ENCODE measurements at regions not wholly inside any gene's neighbourhood (a gene's known extent, or its start where the extent isn't known, plus 50 kb on each side); places are given as distances from the start of the nearest gene placed in this dataset.

GRCh38 chr3:66912306-66912705 lies 85.8 kb upstream of the KBTBD8 start:
- Histone ChIP-seq H3K27me3 (ENCODE audit: control insufficient read depth in 4 of 4, insufficient read depth in 4 of 4, low read length in 3 of 4) (no peaks in the 10 kb centered on the region), H3K9ac (ENCODE audit: low read depth in 1 of 2, low read length in 2 of 2) (no peak overlapping the region), H3K4me1 (ENCODE audit: control insufficient read depth in 4 of 4, insufficient read depth in 4 of 4, low read length in 3 of 4) (no peaks in the 10 kb centered on the region), H3K9me3 (ENCODE audit: control insufficient read depth in 4 of 4, low read length in 3 of 4) (peaks cover 0 to 7% (median 4%) of the 10 kb centered on the region in 4 donors), H3K36me3 (ENCODE audit: control insufficient read depth in 4 of 4, insufficient read depth in 3 of 4, low read depth in 1 of 4, low read length in 3 of 4) (no peaks in the 10 kb centered on the region), H3K27ac (ENCODE audit: low read depth in 1 of 2, low read length in 2 of 2) (no peak overlapping the region), H3K4me3 (ENCODE audit: low read depth in 1 of 3, low read length in 3 of 3) (no peak overlapping the region)
- DNase-seq (ENCODE audit: low spot score): no peak
- TF ChIP-seq EGR1 (IDR thresholded peaks at IDR 0.05; ENCODE audit: low read depth in 2 of 2): no peak
- TF ChIP-seq MAX (IDR thresholded peaks at IDR 0.05): no peak
- TF ChIP-seq SP1 (IDR thresholded peaks at IDR 0.05): no peak
- TF ChIP-seq ZBTB33 (IDR thresholded peaks at IDR 0.05): no peak

DNA sequence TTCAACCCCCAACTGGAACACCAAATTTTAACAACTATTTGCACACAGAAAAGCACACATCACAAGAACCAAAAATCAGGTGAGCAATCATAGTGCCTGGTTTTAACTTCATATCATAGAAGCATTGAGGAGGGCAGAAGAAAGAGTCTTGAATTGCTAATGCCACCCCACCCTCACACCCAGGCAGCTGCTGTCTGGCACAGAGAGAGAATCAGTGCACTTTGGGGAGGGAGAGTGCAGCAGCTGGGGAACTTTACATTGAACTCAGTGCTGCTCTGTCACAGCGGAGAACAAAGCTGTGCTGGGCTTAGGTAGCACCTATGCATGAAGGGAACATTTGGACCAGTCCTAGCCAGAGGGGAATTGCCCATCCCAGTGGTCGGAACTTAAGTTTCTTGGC lies 76.0 kb upstream of the KBTBD8 start:
- H3K9me3 ChIP-seq (ENCODE audit: control insufficient read depth in 4 of 4, low read length in 3 of 4): no peaks in the 10 kb centered on the region

GRCh38 chr3:66923969-66924368 lies 74.1 kb upstream of the KBTBD8 start:
- no peak for DNase-seq (ENCODE audit: low spot score)
- TF ChIP-seq, protein P1, sequence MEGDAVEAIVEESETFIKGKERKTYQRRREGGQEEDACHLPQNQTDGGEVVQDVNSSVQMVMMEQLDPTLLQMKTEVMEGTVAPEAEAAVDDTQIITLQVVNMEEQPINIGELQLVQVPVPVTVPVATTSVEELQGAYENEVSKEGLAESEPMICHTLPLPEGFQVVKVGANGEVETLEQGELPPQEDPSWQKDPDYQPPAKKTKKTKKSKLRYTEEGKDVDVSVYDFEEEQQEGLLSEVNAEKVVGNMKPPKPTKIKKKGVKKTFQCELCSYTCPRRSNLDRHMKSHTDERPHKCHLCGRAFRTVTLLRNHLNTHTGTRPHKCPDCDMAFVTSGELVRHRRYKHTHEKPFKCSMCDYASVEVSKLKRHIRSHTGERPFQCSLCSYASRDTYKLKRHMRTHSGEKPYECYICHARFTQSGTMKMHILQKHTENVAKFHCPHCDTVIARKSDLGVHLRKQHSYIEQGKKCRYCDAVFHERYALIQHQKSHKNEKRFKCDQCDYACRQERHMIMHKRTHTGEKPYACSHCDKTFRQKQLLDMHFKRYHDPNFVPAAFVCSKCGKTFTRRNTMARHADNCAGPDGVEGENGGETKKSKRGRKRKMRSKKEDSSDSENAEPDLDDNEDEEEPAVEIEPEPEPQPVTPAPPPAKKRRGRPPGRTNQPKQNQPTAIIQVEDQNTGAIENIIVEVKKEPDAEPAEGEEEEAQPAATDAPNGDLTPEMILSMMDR (IDR thresholded peaks at IDR 0.05; ENCODE audit: low read depth, low read length, missing input control): no peak
- TF ChIP-seq RXRA (IDR thresholded peaks at IDR 0.05) (no peak), HNF4A (conservative IDR thresholded peaks at IDR 0.05) (no peak), HNF4G (IDR thresholded peaks at IDR 0.05) (no peak), ZBTB33 (IDR thresholded peaks at IDR 0.05) (no peak), MAX (IDR thresholded peaks at IDR 0.05) (no peak)
- H3K4me1 ChIP-seq (ENCODE audit: control insufficient read depth in 4 of 4, insufficient read depth in 4 of 4, low read length in 3 of 4): no peaks in the 10 kb centered on the region
- no peaks in the 10 kb centered on the region for H3K27me3 ChIP-seq (ENCODE audit: control insufficient read depth in 4 of 4, insufficient read depth in 4 of 4, low read length in 3 of 4)
- no peak overlapping the region for H3K4me3 ChIP-seq (ENCODE audit: low read depth in 1 of 3, low read length in 3 of 3)
- no peaks in the 10 kb centered on the region for H3K9me3 ChIP-seq (ENCODE audit: control insufficient read depth in 4 of 4, low read length in 3 of 4)
- no peak overlapping the region for H3K9ac ChIP-seq (ENCODE audit: low read depth in 1 of 2, low read length in 2 of 2)
- no peaks in the 10 kb centered on the region for H3K36me3 ChIP-seq (ENCODE audit: control insufficient read depth in 4 of 4, insufficient read depth in 3 of 4, low read depth in 1 of 4, low read length in 3 of 4)
- H3K27ac ChIP-seq (ENCODE audit: low read depth in 1 of 2, low read length in 2 of 2): no peak overlapping the region

More for the DNA sequence above, 76.0 kb upstream of the KBTBD8 start:
- Histone ChIP-seq H3K4me1 (ENCODE audit: control insufficient read depth in 4 of 4, insufficient read depth in 4 of 4, low read length in 3 of 4) (no peaks in the 10 kb centered on the region), H3K27me3 (ENCODE audit: control insufficient read depth in 4 of 4, insufficient read depth in 4 of 4, low read length in 3 of 4) (no peaks in the 10 kb centered on the region), H3K27ac (ENCODE audit: low read depth in 1 of 2, low read length in 2 of 2) (no peak overlapping the region), H3K36me3 (ENCODE audit: control insufficient read depth in 4 of 4, insufficient read depth in 3 of 4, low read depth in 1 of 4, low read length in 3 of 4) (no peaks in the 10 kb centered on the region), H3K9ac (ENCODE audit: low read depth in 1 of 2, low read length in 2 of 2) (no peak overlapping the region), H3K4me3 (ENCODE audit: low read depth in 1 of 3, low read length in 3 of 3) (no peak overlapping the region)
- WGBS: 91% methylated on average over 2 of the region's 2 CpGs
- TF ChIP-seq MAX (IDR thresholded peaks at IDR 0.05): no peak
- TF ChIP-seq, protein P1 (IDR thresholded peaks at IDR 0.05; ENCODE audit: low read depth, low read length, missing input control): no peak
- TF ChIP-seq SP1 (IDR thresholded peaks at IDR 0.05): no peak
- no peak for TF ChIP-seq GABPA (IDR thresholded peaks at IDR 0.05 in 1 of 2, conservative IDR thresholded peaks at IDR 0.05 in 1 of 2)
- no peak for TF ChIP-seq YY1 (IDR thresholded peaks at IDR 0.05)
- no peak for DNase-seq (ENCODE audit: low spot score)

All from liver (tissue), 8 donors.